Left ventricle myocardium inferior (tissue), 1 donor: ENCODE measurements at regions not wholly inside any gene's neighbourhood (a gene's known extent, or its start where the extent isn't known, plus 50 kb on each side); places are given as distances from the start of the nearest gene placed in this dataset.

ENCODE experiments used
- DNase-seq: peaks from one replicate; pipeline ENCODE4 v3.0.0-alpha.2; 2020
- H3K27ac ChIP-seq: fragments of 200-600 bp; replicated peaks from 2 replicates; pipeline ENCODE4 v1.8.0; 2021
- H3K27me3 ChIP-seq: fragments of 200-600 bp; 2 replicates; pipeline ENCODE4 v1.8.0; 2021; ENCODE audit warnings: low read depth
- H3K36me3 ChIP-seq: fragments of 200-600 bp; 2 replicates; pipeline ENCODE4 v1.8.0; 2021
- H3K4me1 ChIP-seq: fragments of 200-600 bp; 2 replicates; pipeline ENCODE4 v1.8.0; 2021
- H3K4me3 ChIP-seq: fragments of 200-600 bp; 2 replicates; pipeline ENCODE4 v1.8.0; 2021; ENCODE audit warnings: mild to moderate bottlenecking, moderate library complexity
- H3K9me3 ChIP-seq: fragments of 200-600 bp; replicated peaks from 2 replicates; pipeline ENCODE4 v1.8.0; 2021
- CTCF ChIP-seq: fragments of 200-600 bp; IDR thresholded peaks from 2 replicates; pipeline ENCODE4 v1.8.0; 2021; ENCODE audit warnings: antibody characterized with exemption, mild to moderate bottlenecking, borderline replicate concordance
- intact Hi-C: fragments of 100-400 bp; cut with micrococcal nuclease; formaldehyde crosslinking; loops from one replicate; pipeline ENCODE4 v1.11.0; 2022
- donor health status: DM: no; HTN: yes; CAD: no; lungs with severe emphysema.

- Histone ChIP-seq H3K27me3 (peaks cover 56% of the 10 kb centered on the region), H3K27ac (no peak overlapping the region), H3K4me3 (no peak overlapping the region), H3K36me3 (no peaks in the 10 kb centered on the region), H3K9me3 (no peaks in the 10 kb centered on the region), H3K4me1 (no peaks in the 10 kb centered on the region)
- no peak for DNase-seq
- TF ChIP-seq CTCF, result no peak
- intact Hi-C loops, result loop anchor here (10.0 kb wide), 1 partner anchor 312 kb away; no protein-coding TSS in a partner anchor
Observed at GRCh38 chr2:175372704-175373701, 191.5 kb upstream of the ATP5MC3 start.

GRCh38 chr2:175371378-175371777 lies 189.9 kb upstream of the ATP5MC3 start:
- Histone ChIP-seq H3K9me3 (no peaks in the 10 kb centered on the region), H3K4me1 (no peaks in the 10 kb centered on the region), H3K36me3 (no peaks in the 10 kb centered on the region), H3K27ac (no peak overlapping the region), H3K4me3 (no peak overlapping the region), H3K27me3 (peaks cover 72% of the 10 kb centered on the region)
- no peak for DNase-seq
- TF ChIP-seq CTCF, result no peak
- intact Hi-C loops, result loop anchor here (10.0 kb wide), 1 partner anchor 313 kb away; no protein-coding TSS in a partner anchor

DNA sequence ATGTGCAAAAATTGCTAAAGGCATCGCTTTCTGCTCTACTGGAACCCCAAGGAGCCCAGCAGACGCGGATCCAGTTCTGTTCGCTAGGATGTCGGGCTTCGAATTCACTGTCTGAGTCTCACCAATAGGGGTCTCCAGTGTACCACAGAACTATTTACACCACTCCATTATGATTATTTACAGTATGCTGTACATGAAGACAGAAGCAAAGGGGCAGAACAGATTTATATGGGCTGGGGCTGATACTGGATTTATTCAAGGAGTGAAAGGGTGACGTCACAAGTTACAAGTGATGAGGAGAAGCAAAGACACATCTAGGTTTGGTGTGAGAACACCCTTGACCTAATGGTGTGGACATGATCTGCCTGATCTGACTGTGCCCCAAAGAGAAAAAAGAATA lies 185.3 kb upstream of the ATP5MC3 start:
- TF ChIP-seq CTCF, result peak; percentile 79
- Histone ChIP-seq H3K27ac (no peak overlapping the region), H3K4me3 (no peak overlapping the region), H3K9me3 (no peaks in the 10 kb centered on the region), H3K4me1 (no peaks in the 10 kb centered on the region), H3K36me3 (no peaks in the 10 kb centered on the region), H3K27me3 (peaks cover 92% of the 10 kb centered on the region)
- no peak for DNase-seq
- intact Hi-C loops, result no loop called here

DNA sequence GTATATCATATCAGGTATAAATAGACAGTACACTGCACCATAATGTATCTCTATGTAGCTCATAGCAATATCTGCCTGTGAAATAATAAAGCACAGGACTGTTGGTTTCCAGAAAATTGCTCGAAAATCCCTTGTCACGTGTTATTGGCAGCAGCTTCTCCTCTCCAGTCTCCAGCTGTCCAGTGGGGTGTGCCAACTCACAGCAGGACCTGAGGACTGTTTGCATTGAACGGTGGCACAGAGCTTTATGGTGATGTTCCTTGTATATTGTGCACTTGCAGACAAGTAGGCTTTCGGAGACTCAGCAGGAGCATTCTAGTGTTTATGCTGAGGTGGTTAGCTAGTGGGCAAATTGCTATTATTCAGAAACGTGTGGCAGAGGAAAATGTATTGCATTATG lies 182.2 kb upstream of the ATP5MC3 start:
- no peak overlapping the region for H3K4me3 ChIP-seq
- intact Hi-C loops, result loop anchor here (5.0 kb wide), 1 partner anchor 729 kb away; the partner anchor contains the start of gene HOXD13
- no peak overlapping the region for H3K27ac ChIP-seq
- H3K36me3 ChIP-seq, result no peaks in the 10 kb centered on the region
- H3K4me1 ChIP-seq, result no peaks in the 10 kb centered on the region
- peaks cover 91% of the 10 kb centered on the region for H3K27me3 ChIP-seq
- no peaks in the 10 kb centered on the region for H3K9me3 ChIP-seq
- no peak for TF ChIP-seq CTCF
- DNase-seq, result no peak

- H3K9me3 ChIP-seq, result no peaks in the 10 kb centered on the region
- H3K27me3 ChIP-seq, result peaks cover 89% of the 10 kb centered on the region
- no peaks in the 10 kb centered on the region for H3K4me1 ChIP-seq
- intact Hi-C loops, result loop anchor here (5.0 kb wide), 1 partner anchor 730 kb away; the partner anchor contains the start of gene HOXD13
- no peak for DNase-seq
- no peak for TF ChIP-seq CTCF
- no peak overlapping the region for H3K4me3 ChIP-seq
- H3K36me3 ChIP-seq, result no peaks in the 10 kb centered on the region
- no peak overlapping the region for H3K27ac ChIP-seq
Observed at GRCh38 chr2:175362331-175362730, 180.8 kb upstream of the ATP5MC3 start.
